K562 (cell line): ENCODE measurements at regions not wholly inside any gene's neighbourhood (a gene's known extent, or its start where the extent isn't known, plus 50 kb on each side); places are given as distances from the start of the nearest gene placed in this dataset.

ENCODE experiments used
- ATAC-seq: fragments of 200-7000 bp; cut with Tn5 transposase; 3 replicates; pipeline ENCODE4 v1.9.1; 2020; ENCODE audit warnings: moderate library complexity
- BruUV-seq: library from RNA; stranded (reverse); fragments of 400-500 nt; replicated peaks from 2 replicates; lab custom pipeline; 2021; lab: Mats Ljungman, UMichigan
- CTCF ChIA-PET: fragments of 300-600 bp; formaldehyde crosslinking; extraction: SDS; loops from one replicate; lab custom pipeline; 2021; ENCODE audit warnings: low intra/inter-chr PET ratio; lab: Yijun Ruan, JAX
- POLR2A ChIA-PET: fragments of 300-600, 350-650 bp; sonication (Branson Sonifier 250); formaldehyde crosslinking; extraction: SDS; loops from one replicate; lab custom pipeline; 2021; ENCODE audit warnings: antibody characterized with exemption, inconsistent platforms; lab: Yijun Ruan, JAX
- DNase-seq, 4 experiments: peaks; one replicate each; pipeline versions ENCODE4 v3.0.0 to v3.0.0-alpha.2; 2011 to 2018; ENCODE audit warnings: low spot score in 3 of 4, mixed read lengths in 3 of 4; ENCODE audit errors: extremely low read depth in 1 of 4
- FAIRE-seq: peaks from 2 replicates; lab custom pipeline; 2011; peaks lifted over from hg19 to GRCh38; lab: Jason Lieb, UNC
- H2AFZ ChIP-seq: 2 replicates; pipeline ENCODE4 v1.6.0; 2011; ENCODE audit warnings: low read depth, low read length, control low read depth, inconsistent platforms
- H3K27ac ChIP-seq: fragments of 200-600 bp; 3 replicates; pipeline ENCODE4 v1.8.0; 2011; ENCODE audit warnings: low read depth, mild to moderate bottlenecking, control low read depth, inconsistent platforms, low read length, moderate library complexity, mixed read lengths; ENCODE audit errors: extremely low read depth
- H3K27me3 ChIP-seq, 2 experiments: fragments of 300-600 bp in 1 of 2; 2 replicates in 1 of 2; 3 replicates in 1 of 2; pipeline versions ENCODE4 v1.6.0 to v1.8.0; 2011; ENCODE audit warnings: inconsistent platforms in 2 of 2, low read length in 2 of 2, mild to moderate bottlenecking in 1 of 2, mixed read lengths in 1 of 2, moderate library complexity in 1 of 2; ENCODE audit not compliant: control insufficient read depth in 2 of 2, insufficient read depth in 2 of 2
- H3K36me3 ChIP-seq: fragments of 300-600 bp; 3 replicates; pipeline ENCODE4 v1.8.0; 2011; ENCODE audit warnings: mild to moderate bottlenecking, low read length, inconsistent platforms; ENCODE audit not compliant: control insufficient read depth, insufficient read depth
- H3K4me1 ChIP-seq, 2 experiments: fragments of 200-600 bp in 1 of 2; replicated peaks in 1 of 2; 2 replicates in 1 of 2; 3 replicates in 1 of 2; pipeline versions ENCODE4 v1.5.1 to v1.8.0; 2011; ENCODE audit warnings: inconsistent platforms in 2 of 2, low read length in 2 of 2, mild to moderate bottlenecking in 1 of 2, mixed read lengths in 1 of 2, moderate library complexity in 1 of 2; ENCODE audit not compliant: control insufficient read depth in 2 of 2, insufficient read depth in 2 of 2
- H3K4me2 ChIP-seq: 2 replicates; pipeline ENCODE4 v1.6.1; 2011; ENCODE audit warnings: low read length, control low read depth, inconsistent platforms, mixed read lengths; ENCODE audit not compliant: insufficient read depth
- H3K4me3 ChIP-seq: fragments of 200-600 bp; sonication (generic), shearing (Covaris generic); 2 replicates; pipeline ENCODE4 v1.5.1; 2016; ENCODE audit warnings: control low read depth, inconsistent platforms
- H3K79me2 ChIP-seq: fragments of 200-600 bp; 3 replicates; pipeline ENCODE4 v1.8.0; 2011; ENCODE audit warnings: low read length, inconsistent platforms; ENCODE audit not compliant: control insufficient read depth, insufficient read depth
- H3K9ac ChIP-seq, 2 experiments: 2 replicates each; pipeline versions ENCODE4 v1.6.0 to v1.6.1; 2011; ENCODE audit warnings: low read depth in 2 of 2, low read length in 2 of 2, control low read depth in 1 of 2, inconsistent platforms in 1 of 2, mild to moderate bottlenecking in 1 of 2, mixed read lengths in 1 of 2; ENCODE audit not compliant: insufficient read depth in 1 of 2
- H3K9me1 ChIP-seq: one replicate; pipeline ENCODE4 v1.6.0; 2011; ENCODE audit warnings: inconsistent platforms, mild to moderate bottlenecking, low read length, moderate library complexity; ENCODE audit not compliant: control insufficient read depth, insufficient read depth
- H3K9me3 ChIP-seq: replicated peaks from 2 replicates; pipeline ENCODE4 v1.5.1; 2011; ENCODE audit warnings: low read depth, low read length, inconsistent platforms; ENCODE audit not compliant: control insufficient read depth, insufficient read depth
- H4K20me1 ChIP-seq: replicated peaks from 2 replicates; pipeline ENCODE4 v1.6.1; 2011; ENCODE audit warnings: low read length, inconsistent platforms, mixed read lengths; ENCODE audit not compliant: control insufficient read depth, insufficient read depth
- C11orf30 ChIP-seq: fragments of 450-650 bp; IDR thresholded peaks from 2 replicates; pipeline ENCODE4 v1.6.1; 2016; ENCODE audit warnings: low read depth, mild to moderate bottlenecking
- CTCF ChIP-seq, 3 experiments: IDR thresholded peaks in 2 of 3; conservative IDR thresholded peaks in 1 of 3; 2 replicates each; pipeline ENCODE4 v1.5.1; 2011 to 2012; ENCODE audit warnings: low read length in 3 of 3, mild to moderate bottlenecking in 3 of 3, control low read depth in 2 of 3, improper control_type of control experiment in 1 of 3, inconsistent platforms in 1 of 3, low read depth in 1 of 3, mixed read lengths in 1 of 3, moderate library complexity in 1 of 3; ENCODE audit not compliant: insufficient read depth in 2 of 3
- DNMT1 ChIP-seq: fragments of 450-650 bp; IDR thresholded peaks from 2 replicates; pipeline ENCODE4 v1.6.1; 2016; ENCODE audit warnings: antibody characterized with exemption, mild to moderate bottlenecking
- KDM1A ChIP-seq, 2 experiments: fragments of 450-650 bp; IDR thresholded peaks; 2 replicates each; pipeline ENCODE4 v1.6.1; 2016; ENCODE audit warnings: mild to moderate bottlenecking in 2 of 2
- LCOR ChIP-seq: sonication (generic); formaldehyde crosslinking; IDR thresholded peaks from 2 replicates; pipeline ENCODE4 v1.8.0; 2022; ENCODE audit warnings: mild to moderate bottlenecking, missing genetic modification reagents
- MAFF ChIP-seq: IDR thresholded peaks from 2 replicates; pipeline ENCODE4 v1.6.1; 2012; ENCODE audit warnings: low read length, improper control_type of control experiment
- MAFG ChIP-seq: fragments of 450-650 bp; conservative IDR thresholded peaks from 2 replicates; pipeline ENCODE4 v1.6.1; 2016; ENCODE audit warnings: missing genetic modification characterization, missing compliant biosample characterization
- MAFK ChIP-seq: IDR thresholded peaks from 2 replicates; pipeline ENCODE4 v1.6.1; 2011; ENCODE audit warnings: low read length, improper control_type of control experiment
- MED1 ChIP-seq: sonication (generic); formaldehyde crosslinking; IDR thresholded peaks from 2 replicates; pipeline ENCODE4 v1.8.1; 2023; ENCODE audit warnings: missing genetic modification reagents, borderline replicate concordance
- RAD21 ChIP-seq, 2 experiments: fragments of 250-450 bp in 1 of 2; fragments of 450-650 bp in 1 of 2; sonication (Bioruptor Pico) in 1 of 2; formaldehyde crosslinking in 1 of 2; IDR thresholded peaks in 1 of 2; conservative IDR thresholded peaks in 1 of 2; 2 replicates each; pipeline versions ENCODE4 v1.4.0 to v1.8.0; 2020 to 2022; ENCODE audit warnings: mild to moderate bottlenecking in 2 of 2, moderate library complexity in 1 of 2
- SRSF7 ChIP-seq: fragments of 200-400 bp; formaldehyde crosslinking; optimal IDR thresholded peaks from 2 replicates; pipeline ENCODE3; 2017; ENCODE audit warnings: mild to moderate bottlenecking, low read depth, low read length
- ZBTB33 ChIP-seq: sonication (generic); formaldehyde crosslinking; IDR thresholded peaks from 2 replicates; pipeline ENCODE4 v1.8.1; 2023; ENCODE audit warnings: mild to moderate bottlenecking, missing genetic modification reagents
- ZNF146 ChIP-seq: IDR thresholded peaks from one replicate; pipeline ENCODE4 v1.6.1; 2018; ENCODE audit warnings: missing compliant biosample characterization; ENCODE audit not compliant: unreplicated experiment
- ZNF316 ChIP-seq: fragments of 450-650 bp; IDR thresholded peaks from 2 replicates; pipeline ENCODE4 v1.6.1; 2016
- WGBS: fragments of 100-300 bp; shearing (Covaris generic); methylation state at CpG from one replicate; pipeline ENCODE4 v1.1.6; 2016; ENCODE audit warnings: low coverage, mixed read lengths; ENCODE audit not compliant: insufficient coverage; ENCODE audit errors: missing lambda C conversion rate; 5-methylcytosine and 5-hydroxymethylcytosine counted together
- in situ Hi-C: fragments of 300-500 bp; cut with MboI; formaldehyde crosslinking; loops from 4 replicates; pipeline ENCODE4 v1.15.0; 2018; ENCODE audit warnings: inconsistent platforms, mixed read lengths
- intact Hi-C: fragments of 100-400 bp; cut with micrococcal nuclease; formaldehyde crosslinking; loops from 2 replicates; pipeline ENCODE4 v1.14.2; 2022

DNA sequence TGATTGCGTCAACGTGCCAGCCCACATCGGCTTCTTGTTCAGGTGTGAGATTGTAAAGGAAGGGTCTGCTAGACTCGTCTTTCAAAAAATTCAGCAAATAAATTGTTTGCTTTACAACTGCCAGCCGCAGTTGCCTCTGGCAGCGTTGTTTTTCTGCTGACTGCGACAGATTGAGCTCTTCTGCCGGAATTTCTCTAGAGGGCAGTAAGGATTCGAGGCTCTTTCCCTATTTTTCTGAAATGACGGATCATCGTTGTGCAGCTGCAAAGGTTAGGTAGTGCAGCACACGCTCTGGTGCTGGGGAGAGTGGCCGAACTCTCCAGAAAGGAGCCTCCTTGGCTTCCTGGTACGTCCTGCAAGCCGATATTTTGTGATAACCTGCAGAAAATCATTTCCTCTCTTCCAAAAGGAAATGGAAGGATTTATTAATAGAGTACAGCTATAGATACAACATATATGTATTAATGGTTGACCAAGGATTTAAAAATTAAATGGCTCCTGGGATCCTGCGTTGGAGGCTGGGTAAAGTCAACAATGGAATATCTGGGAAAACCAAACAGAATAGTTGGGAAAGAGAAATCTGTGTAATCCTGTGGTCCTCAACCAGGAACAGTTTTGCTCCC is 121.9 kb upstream of the ZFP64 start:
- no peaks in the 10 kb centered on the region for H3K79me2 ChIP-seq
- BruUV-seq: no TSS peak
- ChIA-PET POLR2A (no interaction called here), CTCF (no interaction called here)
- H3K4me1 ChIP-seq: no peaks in the 10 kb centered on the region
- WGBS: 34% methylated on average over 16 of the region's 16 CpGs
- intact Hi-C loops: loop anchor here (2.0 to 10.0 kb wide), 2 partner anchors 65 to 1231 kb away; no protein-coding TSS in a partner anchor
- peak; percentile 55 for ATAC-seq
- peak in 1 of 4 experiments; percentile 14 for DNase-seq
- H3K27me3 ChIP-seq: no peaks in the 10 kb centered on the region
- no peaks in the 10 kb centered on the region for H3K36me3 ChIP-seq
- no peak for FAIRE-seq
- H3K9ac ChIP-seq: no peak overlapping the region
- TF ChIP-seq RAD21 (CRISPR knock-in tag; conservative IDR thresholded peaks at IDR 0.05 in 1 of 2, IDR thresholded peaks at IDR 0.05 in 1 of 2) (peak; percentile 29 to 34; a peak in 2 of 4 replicates), ZNF316 (peak; percentile 72), CTCF (IDR thresholded peaks at IDR 0.05 in 2 of 3, conservative IDR thresholded peaks at IDR 0.05 in 1 of 3; ENCODE audit: insufficient read depth in 2 of 3, low read depth in 1 of 3, low read length in 3 of 3) (peak in 2 of 3 experiments; percentile 37 to 38; a peak in 3 of 6 replicates), ZBTB33 (CRISPR knock-in tag) (no peak), MED1 (CRISPR knock-in tag) (no peak), MAFF (peak; percentile 74), MAFK (peak; percentile 66), LCOR (CRISPR knock-in tag) (no peak), SRSF7 (no peak), ZNF146 (CRISPR knock-in tag) (no peak), DNMT1 (no peak), MAFG (peak; percentile 61), KDM1A (IDR thresholded peaks at IDR 0.05) (no peak), C11orf30 (peak; percentile 64)
- in situ Hi-C loops: no loop called here
- no peaks in the 10 kb centered on the region for H4K20me1 ChIP-seq
- no peak overlapping the region for H3K27ac ChIP-seq
- H3K9me1 ChIP-seq: no peaks in the 10 kb centered on the region
- no peak overlapping the region for H3K4me3 ChIP-seq
- H3K9me3 ChIP-seq: no peaks in the 10 kb centered on the region
- H2AFZ ChIP-seq: no peak overlapping the region
- H3K4me2 ChIP-seq: no peak overlapping the region
